ENCODE measurements at regions not wholly inside any gene's neighbourhood (a gene's known extent, or its start where the extent isn't known, plus 50 kb on each side); places are given as distances from the start of the nearest gene placed in this dataset.

- POLR2A ChIA-PET: no interaction called here
- Histone ChIP-seq H3F3A (replicated peaks; ENCODE audit: insufficient read depth) (peaks cover 34% of the 10 kb centered on the region), H4K20me1 (ENCODE audit: insufficient read depth) (no peaks in the 10 kb centered on the region), H3K4me3 (ENCODE audit: low read depth in 2 of 2, low read length in 1 of 2) (0 out of 4 replicates have a peak overlapping the region, but pooled peaks of 1 of the 2 experiments have one; percentile 21), H3K4me1 (ENCODE audit: control insufficient read depth in 1 of 2, insufficient read depth in 2 of 2, low read depth in 1 of 2, low read length in 1 of 2) (peaks cover 31 to 43% of the 10 kb centered on the region in 2 experiments), H3K9ac (peak overlapping the region; percentile 37; the same call in 1 of the 2 replicates), H2AFZ (ENCODE audit: low read depth) (peak overlapping the region; percentile 52; the same call in 1 of the 2 replicates), H3K9me2 (no peaks in the 10 kb centered on the region), H3K4me2 (peak overlapping the region; percentile 67), H3K9me3 (no peaks in the 10 kb centered on the region), H3K36me3 (replicated peaks in 1 of 2; ENCODE audit: control insufficient read depth in 1 of 2, insufficient read depth in 2 of 2, low read length in 1 of 2) (no peaks in the 10 kb centered on the region), H3K27ac (ENCODE audit: low read depth in 2 of 2, low read length in 1 of 2) (peak overlapping the region; percentile 85 to 96; a peak in 3 of 4 replicates), H3K27me3 (ENCODE audit: insufficient read depth) (no peaks in the 10 kb centered on the region), H3K79me2 (ENCODE audit: insufficient read depth) (no peaks in the 10 kb centered on the region)
- CTCF ChIA-PET: interaction anchor here (0.7 to 34.2 kb wide), 4 partner anchors 8 to 103 kb away, joined by 3 to 1422 read pairs (median 188); partner anchors contain the start of gene SDC3
- peak; percentile 42; the same call in 1 of the 2 replicates for TF ChIP-seq YY1 (IDR thresholded peaks at IDR 0.05; ENCODE audit: low read depth)
- TF ChIP-seq RFX5 (IDR thresholded peaks at IDR 0.05; ENCODE audit: low read length): no peak
- peak; percentile 86 for TF ChIP-seq RXRA (IDR thresholded peaks at IDR 0.05; ENCODE audit: borderline replicate concordance, low read depth)
- peak; percentile 72; the same call in 1 of the 2 replicates for TF ChIP-seq FOXM1 (IDR thresholded peaks at IDR 0.05; ENCODE audit: low read depth)
- TF ChIP-seq EP300 (IDR thresholded peaks at IDR 0.05; ENCODE audit: borderline replicate concordance in 1 of 2, low read depth in 1 of 2, low read length in 1 of 2): peak; percentile 33 to 94
- TF ChIP-seq SIN3A (IDR thresholded peaks at IDR 0.05; ENCODE audit: borderline replicate concordance, low read depth, low read length): peak; percentile 84; the same call in 1 of the 2 replicates
- TF ChIP-seq JUND (IDR thresholded peaks at IDR 0.05): peak; percentile 96
- no peak for TF ChIP-seq IRF3 (IDR thresholded peaks at IDR 0.05; ENCODE audit: low read depth, low read length)
- peak; percentile 89 for TF ChIP-seq NFIC (IDR thresholded peaks at IDR 0.05; ENCODE audit: borderline replicate concordance)
- TF ChIP-seq FOSL2 (IDR thresholded peaks at IDR 0.05; ENCODE audit: borderline replicate concordance, low read depth): peak; percentile 98
- peak; percentile 94 for TF ChIP-seq MAX (IDR thresholded peaks at IDR 0.05; ENCODE audit: low read depth)
- TF ChIP-seq MXI1 (IDR thresholded peaks at IDR 0.05; ENCODE audit: low read depth, low read length): no peak
- peak; percentile 97 for TF ChIP-seq TCF12 (IDR thresholded peaks at IDR 0.05)
- peak; percentile 84 for TF ChIP-seq TEAD4 (IDR thresholded peaks at IDR 0.05; ENCODE audit: borderline replicate concordance, insufficient read depth)
- peak; percentile 65 for TF ChIP-seq REST (IDR thresholded peaks at IDR 0.05; ENCODE audit: low read depth, low read length)
- no peak for TF ChIP-seq RAD21 (IDR thresholded peaks at IDR 0.05; ENCODE audit: low read length)
- peak; percentile 59; the same call in 1 of the 2 replicates for TF ChIP-seq POLR2AphosphoS5 (IDR thresholded peaks at IDR 0.05; ENCODE audit: low read depth, low read length)
- TF ChIP-seq EZH2phosphoT487 (IDR thresholded peaks at IDR 0.05; ENCODE audit: borderline replicate concordance, low read depth): no peak
- no peak for TF ChIP-seq GABPA (IDR thresholded peaks at IDR 0.05; ENCODE audit: low read depth)
- TF ChIP-seq PBX3 (IDR thresholded peaks at IDR 0.05): peak; percentile 97
- no peak for TF ChIP-seq TAF1 (IDR thresholded peaks at IDR 0.05; ENCODE audit: borderline replicate concordance, low read depth, low read length)
- no peak for TF ChIP-seq USF2 (IDR thresholded peaks at IDR 0.05; ENCODE audit: borderline replicate concordance, low read depth, low read length)
- no peak; the same call in 1 of the 2 replicates for TF ChIP-seq MEF2A (IDR thresholded peaks at IDR 0.05; ENCODE audit: borderline replicate concordance, low read depth)
- DNase-seq: no peak
- WGBS (ENCODE audit: low lambda C conversion rate): 30% methylated on average over 11 of the region's 14 CpGs
Observed at GRCh38 chr1:30809514-30810263, 52.1 kb upstream of the LAPTM5 start.

All from SK-N-SH (cell line).